HG03342 (cell line): ENCODE measurements at regions not wholly inside any gene's neighbourhood (a gene's known extent, or its start where the extent isn't known, plus 50 kb on each side); places are given as distances from the start of the nearest gene placed in this dataset.
"Not testable (repeated sequence)": the region's sequence is repeated elsewhere in the genome, so short reads cannot be mapped to it uniquely, and the experiment has no call there.

Experiments
- ATAC-seq: cut with Tn5 transposase; IDR thresholded peaks from one replicate; pipeline ENCODE4 v1.9.1; 2021; ENCODE audit warnings: mild to moderate bottlenecking, moderate library complexity; ENCODE audit not compliant: unreplicated experiment

DNA sequence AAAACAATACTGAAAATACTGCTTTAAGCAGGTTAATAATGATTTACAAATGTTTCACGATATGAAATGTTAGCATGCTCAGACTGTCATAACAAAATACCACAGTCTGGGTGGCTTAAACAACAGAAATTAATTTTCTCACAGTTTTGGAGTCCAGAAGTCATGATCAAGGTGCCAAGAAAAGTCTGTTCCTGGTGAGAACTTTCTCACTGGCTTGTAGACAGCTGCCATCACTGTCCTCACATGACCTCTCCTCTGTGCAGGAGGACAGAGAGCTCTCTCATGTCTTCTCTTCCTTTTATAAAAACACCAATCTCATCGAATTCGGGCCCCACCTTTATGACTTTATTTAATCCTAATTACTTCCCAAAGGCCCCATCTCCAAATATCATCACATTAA is 426.7 kb downstream of the KLHL13 start:
- ATAC-seq = no peak

DNA sequence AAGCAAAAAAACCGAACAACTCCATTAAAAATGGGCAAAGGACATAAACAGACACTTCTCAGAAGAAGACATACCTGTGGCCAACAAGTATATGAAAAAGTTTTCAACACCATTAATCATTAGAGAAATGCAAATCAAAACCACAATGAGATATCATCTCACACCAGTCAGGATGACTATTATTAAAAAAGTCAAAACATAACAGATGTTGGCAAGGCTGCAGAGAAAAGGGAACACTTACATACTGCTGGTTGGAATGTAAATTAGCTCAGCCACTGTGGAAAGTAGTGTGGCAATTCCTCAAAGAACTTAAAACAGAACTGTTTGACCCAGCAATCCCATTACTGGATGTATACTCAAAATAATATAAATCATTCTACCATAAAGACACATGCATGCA is 436.3 kb downstream of the KLHL13 start:
- ATAC-seq = no peak

DNA sequence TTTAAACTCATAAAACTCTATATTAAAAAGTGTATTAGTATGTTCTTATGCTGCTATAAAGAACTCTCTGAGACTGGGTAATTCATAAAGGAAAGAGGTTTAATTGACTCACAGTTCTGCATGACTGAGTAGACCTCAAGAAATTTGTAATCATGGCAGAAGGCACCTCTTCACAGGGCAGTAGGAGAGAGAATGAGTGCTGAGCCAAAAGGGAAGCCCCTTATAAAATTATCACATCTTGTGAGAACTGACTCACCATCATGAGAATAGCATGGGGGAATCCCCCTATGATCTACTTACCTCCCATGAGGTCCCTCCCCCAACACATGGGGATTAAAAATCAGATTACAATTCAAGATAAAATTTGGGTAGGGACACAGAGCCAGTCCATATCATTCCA is 463.2 kb downstream of the KLHL13 start:
- no peak for ATAC-seq

DNA sequence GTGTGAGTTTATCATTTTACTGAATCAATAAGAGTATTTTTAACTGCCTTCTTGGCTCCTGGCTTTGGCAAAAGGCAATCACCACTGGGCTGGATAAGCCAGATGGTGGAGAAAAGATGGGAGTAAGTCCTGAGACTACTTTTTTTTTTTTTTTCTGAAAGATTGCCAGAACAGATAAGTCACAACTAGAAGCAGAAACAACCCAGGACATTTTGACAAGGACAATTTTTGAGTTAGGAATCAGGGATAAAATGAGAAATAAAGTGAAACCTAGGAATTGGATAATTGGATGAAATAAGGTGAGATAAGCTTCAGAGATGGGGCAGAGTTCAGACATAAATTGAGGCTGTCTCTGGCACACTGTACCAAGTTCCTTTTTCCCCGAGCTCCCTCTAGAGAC is 471.0 kb downstream of the KLHL13 start:
- no peak for ATAC-seq

DNA sequence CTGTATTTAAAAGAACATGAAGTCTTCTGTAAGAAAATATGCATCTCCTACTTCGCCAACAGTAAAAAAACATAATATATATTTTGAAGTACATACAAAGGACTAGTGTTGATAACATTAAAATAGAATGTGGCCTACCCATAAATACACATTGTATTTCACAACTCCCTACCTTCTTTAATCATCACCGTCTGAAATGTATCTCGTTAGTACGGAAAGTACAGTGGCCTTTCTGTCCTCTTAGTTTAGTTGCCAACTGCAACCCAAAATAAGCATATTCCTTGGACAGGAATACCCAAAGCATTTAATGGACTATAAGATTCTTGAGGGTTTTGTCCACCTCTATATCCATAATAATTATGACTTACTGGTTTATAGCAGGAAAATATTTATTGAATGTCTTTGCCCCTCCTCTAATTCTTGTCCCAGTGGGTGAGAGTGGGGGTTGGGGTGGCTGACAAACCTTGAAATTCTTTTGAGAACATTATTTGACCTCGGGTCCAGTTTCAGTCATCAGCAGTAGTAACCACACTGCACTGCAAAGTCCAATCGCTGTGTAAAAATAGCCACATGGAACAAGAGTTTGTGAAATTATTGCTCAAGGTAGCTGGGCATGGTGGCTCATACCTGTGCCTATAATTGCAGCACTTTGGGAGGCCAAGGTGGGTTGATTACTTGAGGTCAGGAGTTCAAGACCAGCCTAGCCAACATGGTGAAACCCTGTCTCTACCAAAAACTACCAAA is 474.5 kb downstream of the KLHL13 start:
- no peak for ATAC-seq

DNA sequence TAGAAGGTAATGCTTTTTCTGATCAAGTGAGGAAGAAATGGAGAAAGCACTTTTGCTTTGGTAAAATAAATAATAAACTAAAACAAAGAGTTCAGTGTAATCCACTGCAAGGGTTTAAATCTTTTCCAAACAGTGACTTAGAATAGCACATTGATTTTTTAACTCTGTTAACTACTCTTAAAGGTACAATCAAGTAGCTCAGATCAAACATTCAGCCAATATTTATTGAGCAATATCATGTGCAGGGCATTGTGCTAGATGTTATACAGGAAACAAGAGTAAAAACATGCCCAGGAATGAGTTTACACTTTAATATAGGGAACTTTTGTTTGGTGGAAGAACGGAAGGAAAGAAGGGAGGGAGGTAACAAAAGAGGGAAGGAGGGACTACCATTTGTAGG is 479.8 kb downstream of the KLHL13 start:
- ATAC-seq = no peak

DNA sequence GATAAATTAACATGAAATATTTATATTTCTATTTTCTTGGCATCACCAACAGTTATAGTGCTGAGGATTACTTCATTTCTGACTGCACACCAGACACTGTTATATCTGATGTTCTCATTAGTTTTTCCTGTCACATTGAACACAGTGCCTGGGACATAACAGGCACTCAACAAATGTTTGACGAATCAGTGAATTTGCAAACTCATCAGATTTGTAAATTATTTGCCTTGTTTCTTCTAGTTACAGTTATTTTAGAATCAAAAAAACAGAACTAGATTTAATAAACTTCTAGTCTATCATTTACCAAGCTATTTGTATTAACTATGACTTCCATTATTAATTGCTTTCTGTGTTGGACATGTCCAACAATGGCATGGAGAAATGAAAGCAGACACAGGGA is 483.3 kb downstream of the KLHL13 start:
- ATAC-seq = no peak

DNA sequence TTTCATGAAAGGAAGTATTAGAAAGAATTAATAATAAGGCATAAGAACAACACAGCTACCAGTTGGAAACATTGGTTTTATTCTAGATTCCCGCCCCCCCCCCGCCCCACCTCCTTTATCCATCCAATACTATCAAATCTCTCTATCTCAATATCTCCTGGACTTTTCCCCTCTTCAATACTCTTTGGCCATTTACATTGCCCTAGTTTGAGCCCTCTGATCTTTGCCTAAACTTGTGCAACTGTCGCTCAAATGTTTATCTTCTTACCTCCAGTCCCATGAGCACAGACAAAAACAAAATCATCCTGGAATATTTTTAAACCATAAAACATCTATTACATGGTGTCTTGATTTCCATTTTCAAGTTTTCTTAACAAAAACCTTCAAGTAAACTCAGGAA is 488.2 kb downstream of the KLHL13 start:
- no peak for ATAC-seq

DNA sequence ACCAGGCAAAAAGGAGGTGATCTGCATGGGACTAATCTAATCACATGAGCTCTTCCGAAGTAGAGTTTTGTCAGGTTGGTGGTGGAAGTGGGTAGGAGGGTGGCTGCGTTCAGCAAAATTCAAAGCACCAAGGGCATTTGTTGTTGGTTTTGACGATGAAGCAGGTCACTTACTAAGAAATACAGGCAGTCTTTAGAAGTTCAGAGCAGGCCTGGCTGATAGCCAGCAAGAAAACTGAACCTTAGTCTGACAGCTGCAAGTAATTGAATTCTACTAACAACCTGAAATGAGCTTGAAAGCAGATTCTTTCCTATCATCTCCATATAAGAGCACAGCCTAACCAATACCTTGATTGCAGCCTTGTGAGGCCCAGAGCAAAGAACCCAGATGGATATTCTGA is 505.8 kb downstream of the KLHL13 start:
- ATAC-seq = no peak

DNA sequence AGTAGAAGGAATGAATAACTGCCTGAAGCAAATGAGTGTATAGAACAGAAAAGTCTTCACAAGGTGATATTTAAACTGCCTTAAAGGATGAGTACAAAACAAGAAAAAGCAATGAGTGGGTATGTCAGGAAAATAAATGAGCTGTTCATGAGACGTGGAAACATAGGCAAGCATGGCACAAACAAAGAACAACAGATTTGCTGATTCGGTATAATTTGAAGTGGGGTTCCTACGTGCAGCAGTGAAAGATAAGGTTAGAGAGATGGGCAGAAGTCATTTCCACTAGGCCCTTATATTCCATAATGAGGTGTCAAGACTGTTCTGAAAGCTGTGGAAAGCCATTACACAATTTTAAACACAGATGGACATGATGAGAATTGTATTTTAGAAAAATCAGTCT is 506.6 kb downstream of the KLHL13 start:
- no peak for ATAC-seq

DNA sequence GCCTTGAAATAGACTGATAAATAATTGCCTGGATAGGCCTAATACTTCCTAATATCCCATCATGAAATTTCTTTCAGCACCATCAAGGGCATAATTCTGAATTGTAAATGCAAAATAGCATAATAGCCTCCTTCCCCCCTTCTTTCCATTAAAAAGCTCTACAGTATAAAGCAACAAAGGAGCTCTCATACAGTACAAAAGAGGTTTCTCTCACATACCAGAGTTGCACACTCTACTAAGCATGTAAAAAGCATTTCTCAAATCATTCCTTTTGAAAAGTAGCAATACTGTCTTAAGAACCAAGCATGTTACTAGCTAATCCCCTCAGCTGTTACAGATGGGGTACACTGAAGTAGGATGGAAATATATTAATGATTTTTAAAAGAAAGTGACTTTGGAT is 509.0 kb downstream of the KLHL13 start:
- ATAC-seq = no peak

DNA sequence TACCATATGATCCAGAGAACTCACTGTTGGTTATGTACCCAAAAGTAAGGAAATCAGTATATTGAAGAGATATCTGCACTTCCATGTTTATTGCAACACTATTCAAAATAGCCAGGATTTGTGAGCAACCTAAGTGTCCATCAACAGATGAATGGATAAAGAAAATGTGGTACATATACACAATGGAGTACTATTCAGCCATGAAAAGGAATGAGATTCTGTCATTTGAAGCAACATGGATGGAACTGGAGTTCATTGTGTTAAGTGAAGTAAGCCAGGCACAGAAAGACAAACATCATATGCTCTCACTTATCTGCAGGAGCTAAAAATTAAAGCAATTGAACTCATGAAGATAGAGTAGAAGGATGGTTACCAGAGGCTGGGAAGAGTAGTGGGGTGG is 510.5 kb downstream of the KLHL13 start:
- not testable (repeated sequence) for ATAC-seq

DNA sequence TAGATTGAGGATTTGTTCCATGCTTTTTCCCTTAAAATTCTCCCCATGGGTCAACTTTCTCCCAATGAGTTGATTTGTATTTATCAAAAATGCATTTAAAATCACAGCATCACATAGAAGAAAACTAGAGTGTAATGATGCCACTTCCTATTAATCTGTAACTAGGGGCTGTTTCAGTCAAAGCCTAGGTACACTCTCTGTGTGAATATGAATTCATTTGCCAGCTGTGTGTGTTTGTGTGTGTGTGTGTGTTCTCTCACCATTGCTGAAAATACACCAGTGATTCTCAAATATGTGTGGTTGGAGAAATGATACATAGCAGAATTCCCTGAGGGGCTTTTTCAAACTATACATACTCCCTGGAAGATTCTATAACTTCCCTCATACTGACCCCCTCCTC is 546.5 kb downstream of the KLHL13 start:
- no peak for ATAC-seq

DNA sequence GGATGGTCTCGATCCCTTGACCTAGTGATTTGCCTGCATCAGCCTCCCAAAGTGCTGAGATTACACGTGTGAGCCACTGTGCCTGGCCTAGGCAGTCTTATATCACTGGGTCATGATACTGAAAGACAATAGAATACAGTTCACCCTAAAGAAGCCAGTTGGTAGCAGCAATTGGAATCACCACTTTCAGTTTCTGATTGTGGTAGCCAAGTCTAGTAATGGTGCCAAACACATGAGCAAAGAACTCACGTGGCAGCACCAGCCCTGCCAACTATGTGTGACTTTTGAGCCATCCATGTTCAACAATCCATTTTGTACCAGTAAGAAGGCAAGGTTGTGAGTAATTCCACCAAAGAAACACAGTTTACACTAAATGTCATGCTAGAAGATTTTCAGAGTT is 548.4 kb downstream of the KLHL13 start:
- no peak for ATAC-seq

DNA sequence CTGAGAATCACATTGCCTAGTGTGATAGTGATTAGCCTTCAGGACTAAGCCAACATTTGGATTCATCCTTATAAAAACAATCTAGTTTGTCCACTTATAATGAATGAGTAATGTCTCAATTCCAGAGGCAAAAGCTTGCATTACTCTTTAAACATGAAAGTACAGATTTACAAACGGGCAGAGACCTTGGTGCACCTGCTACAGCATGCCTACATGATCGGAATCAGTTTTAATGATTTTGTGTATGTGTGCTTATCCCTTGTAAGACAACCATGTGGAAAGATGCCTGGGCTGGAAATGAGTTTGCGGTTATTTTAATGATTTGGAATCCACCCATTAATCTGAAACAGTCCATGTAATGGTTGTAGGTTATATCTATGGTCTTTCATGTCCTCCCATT is 572.7 kb downstream of the KLHL13 start:
- no peak for ATAC-seq

DNA sequence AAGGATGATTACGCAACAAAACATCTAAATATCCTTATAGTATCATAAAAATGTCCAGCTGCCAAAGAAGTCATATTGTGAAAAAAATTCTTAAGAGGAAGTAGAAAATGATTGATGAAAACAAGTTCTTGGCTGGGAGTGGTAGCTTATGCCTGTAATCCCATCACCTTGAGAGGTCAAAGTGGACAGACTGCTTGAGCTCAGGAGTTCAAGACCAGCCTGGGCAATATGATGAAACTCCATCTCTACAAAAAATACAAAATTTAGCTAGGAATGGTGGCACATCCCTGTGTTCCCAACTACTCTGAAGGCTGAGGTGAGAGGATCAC is 577.6 kb downstream of the KLHL13 start:
- no peak for ATAC-seq

DNA sequence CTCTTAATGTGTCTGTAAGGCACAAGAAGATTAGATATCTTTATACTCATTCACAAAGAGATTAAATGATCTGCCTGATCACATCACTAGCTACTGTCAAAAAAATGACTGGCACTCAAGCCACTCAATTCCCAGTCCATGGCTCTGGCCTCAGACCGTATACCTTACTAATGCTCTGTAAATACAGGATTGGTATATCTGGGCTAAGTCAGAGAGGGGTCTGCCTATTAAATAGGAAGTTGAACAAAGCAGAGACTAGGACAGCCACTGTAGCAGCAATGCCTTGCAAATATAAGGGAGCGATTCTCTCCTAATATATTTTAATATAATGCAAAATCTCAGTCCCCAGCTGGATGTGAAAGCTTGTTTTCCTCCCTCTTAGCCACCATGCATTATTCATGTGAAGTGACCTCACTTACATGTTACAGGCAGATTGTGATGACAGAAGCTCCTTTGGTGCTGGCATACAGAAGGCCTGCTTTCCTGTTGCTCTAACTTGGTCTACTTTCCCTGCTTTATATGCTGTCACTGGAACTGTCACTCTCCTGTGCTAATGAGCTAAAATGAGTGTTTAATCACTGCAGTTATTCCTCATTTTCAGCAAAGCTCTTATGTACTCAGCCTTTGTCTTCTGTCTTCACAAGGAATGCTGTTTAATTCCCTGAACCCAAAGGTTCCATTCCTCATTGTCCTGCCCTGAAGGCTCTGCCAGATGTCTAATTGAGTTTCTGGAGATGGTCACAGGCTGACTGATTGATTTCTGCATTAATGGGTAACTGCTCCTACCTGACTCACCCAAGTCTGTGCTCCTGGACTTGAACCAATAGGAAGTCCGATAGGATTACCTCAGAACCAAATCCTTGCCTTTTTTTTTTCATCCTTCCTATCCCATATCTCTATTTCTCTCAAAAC is 578.2 kb downstream of the KLHL13 start:
- ATAC-seq = no peak

DNA sequence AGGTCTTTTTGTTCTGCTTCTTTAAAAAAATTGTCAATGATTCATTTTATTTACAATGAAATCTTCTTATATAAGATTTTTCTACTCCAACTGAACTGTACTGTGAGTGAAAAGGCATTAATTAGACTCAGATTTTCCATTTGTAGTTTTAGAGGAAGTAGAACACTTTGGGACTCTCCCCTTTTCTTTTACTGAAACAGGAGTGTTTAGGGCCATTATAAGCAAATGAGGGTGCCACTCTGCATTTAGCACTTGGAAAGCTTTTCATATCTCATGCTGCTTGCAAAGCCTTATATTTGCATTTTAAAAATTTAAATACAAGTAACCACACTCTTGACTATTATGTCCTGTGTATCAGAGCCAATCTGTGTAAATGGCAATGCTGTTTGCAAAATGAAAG is 584.3 kb downstream of the KLHL13 start:
- no peak for ATAC-seq

DNA sequence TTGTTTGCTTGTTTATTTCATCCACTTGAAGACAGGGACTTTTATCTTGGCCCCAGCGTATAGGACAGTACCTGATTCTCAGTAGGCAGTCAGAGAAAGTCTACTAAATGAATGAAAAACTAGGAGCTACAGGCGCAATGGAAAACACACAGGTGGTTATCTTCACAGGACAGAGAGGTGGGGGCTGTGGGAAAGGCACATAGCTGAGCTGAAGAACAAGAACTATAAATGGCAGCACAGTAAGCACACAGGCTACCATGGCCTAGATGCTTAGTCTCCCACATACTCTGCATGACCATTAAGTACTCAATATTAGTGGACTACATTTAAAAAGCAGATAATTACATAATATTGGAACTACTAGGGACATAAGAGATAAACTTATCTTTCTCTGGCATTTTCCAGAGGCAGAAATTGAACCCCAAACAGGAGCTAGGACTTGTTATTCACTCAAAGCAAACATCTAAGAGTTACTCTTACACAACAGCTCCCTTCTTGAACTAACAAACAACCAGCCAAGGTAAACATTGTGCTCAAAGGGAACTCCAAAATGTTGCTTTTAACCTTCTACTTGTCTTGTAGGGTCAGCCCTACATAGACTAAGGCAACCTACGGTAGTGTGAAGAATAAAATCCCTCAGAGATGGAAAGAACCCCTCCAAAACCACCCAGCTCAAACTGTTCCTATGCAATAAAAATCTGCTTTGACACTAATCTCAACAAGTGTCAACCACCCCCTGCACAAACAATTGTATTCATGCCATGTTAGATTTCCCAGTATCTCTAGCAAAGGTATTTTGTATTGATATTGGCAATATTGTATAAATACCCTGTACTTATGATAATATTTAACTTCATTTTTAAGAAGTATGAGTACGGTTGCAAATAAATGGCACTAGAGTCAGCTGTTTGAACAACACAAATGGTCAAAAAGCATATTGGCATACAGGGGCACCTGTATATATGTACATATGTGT is 593.6 kb downstream of the KLHL13 start:
- no peak for ATAC-seq

DNA sequence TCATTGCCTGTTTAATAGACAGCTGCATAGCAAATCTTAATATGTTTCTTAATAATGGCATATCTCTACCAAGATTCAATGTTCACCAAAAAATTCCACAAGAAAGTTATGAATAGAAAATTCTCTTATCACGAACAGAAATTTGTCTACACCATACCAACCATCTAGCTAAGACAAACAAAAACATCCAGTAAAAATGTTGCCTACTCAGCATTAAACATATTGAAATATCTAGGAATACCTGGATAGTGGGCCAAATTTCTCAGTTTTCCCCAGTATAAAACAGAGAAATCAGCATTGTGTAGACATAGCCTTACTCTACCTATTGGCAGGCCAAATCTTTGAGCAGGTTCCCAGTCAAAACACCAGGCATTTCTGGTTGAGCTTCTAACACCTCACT is 598.6 kb downstream of the KLHL13 start:
- ATAC-seq = no peak

DNA sequence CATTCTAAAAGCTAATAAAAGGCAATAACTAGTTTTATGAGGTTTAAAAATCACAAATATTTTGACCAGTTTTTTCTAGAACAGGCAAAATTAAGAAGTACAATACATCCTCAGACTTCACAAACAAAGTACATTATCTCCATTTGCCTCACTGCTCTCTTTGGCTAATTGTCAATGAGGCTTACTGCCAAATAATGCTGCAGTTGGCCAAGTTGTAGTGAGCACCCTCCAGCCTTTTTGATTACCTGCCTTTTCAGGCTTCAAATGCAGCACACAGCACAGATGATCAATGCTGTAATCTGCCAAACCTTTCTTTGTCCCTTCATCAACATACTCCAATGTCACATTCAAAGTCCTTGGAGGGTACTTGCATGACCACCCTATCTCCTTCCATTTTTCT is 605.2 kb downstream of the KLHL13 start:
- no peak for ATAC-seq
